Activated CD4-positive, alpha-beta memory T cell treated with anti-CD3 and anti-CD28 coated beads, Interleukin-2, amount 10 ng/mL, durations not matched to agents 7 days and 5 days (primary cell): ENCODE measurements at regions not wholly inside any gene's neighbourhood (a gene's known extent, or its start where the extent isn't known, plus 50 kb on each side); places are given as distances from the start of the nearest gene placed in this dataset.

ENCODE experiments used
- CTCF ChIA-PET: fragments of 350-600 bp; sonication (Branson Sonifier 250); formaldehyde crosslinking; loops from one replicate; lab custom pipeline; 2021; ENCODE audit warnings: antibody characterized with exemption, inconsistent platforms; lab: Charles Lee
- POLR2A ChIA-PET: fragments of 350-600 bp; sonication (Branson Sonifier 250); formaldehyde crosslinking; loops from one replicate; lab custom pipeline; 2021; ENCODE audit warnings: antibody characterized with exemption; lab: Charles Lee
- DNase-seq: peaks from one replicate; pipeline ENCODE4 v3.0.0-alpha.2; 2020
- H3K27ac Mint-ChIP-seq: one replicate; pipeline ENCODE4 v1.8.0; 2021; ENCODE audit warnings: mild to moderate bottlenecking, mixed read lengths
- H3K27me3 Mint-ChIP-seq: one replicate; pipeline ENCODE4 v1.8.0; 2021; ENCODE audit warnings: mixed read lengths
- H3K36me3 Mint-ChIP-seq: one replicate; pipeline ENCODE4 v1.8.0; 2021; ENCODE audit warnings: low read depth, mixed read lengths
- H3K4me1 Mint-ChIP-seq: one replicate; pipeline ENCODE4 v1.8.0; 2021; ENCODE audit warnings: mixed read lengths
- H3K4me3 Mint-ChIP-seq: one replicate; pipeline ENCODE4 v1.8.0; 2021; ENCODE audit warnings: mild to moderate bottlenecking, mixed read lengths
- H3K9me3 Mint-ChIP-seq: one replicate; pipeline ENCODE4 v1.8.0; 2021; ENCODE audit warnings: mixed read lengths

DNA sequence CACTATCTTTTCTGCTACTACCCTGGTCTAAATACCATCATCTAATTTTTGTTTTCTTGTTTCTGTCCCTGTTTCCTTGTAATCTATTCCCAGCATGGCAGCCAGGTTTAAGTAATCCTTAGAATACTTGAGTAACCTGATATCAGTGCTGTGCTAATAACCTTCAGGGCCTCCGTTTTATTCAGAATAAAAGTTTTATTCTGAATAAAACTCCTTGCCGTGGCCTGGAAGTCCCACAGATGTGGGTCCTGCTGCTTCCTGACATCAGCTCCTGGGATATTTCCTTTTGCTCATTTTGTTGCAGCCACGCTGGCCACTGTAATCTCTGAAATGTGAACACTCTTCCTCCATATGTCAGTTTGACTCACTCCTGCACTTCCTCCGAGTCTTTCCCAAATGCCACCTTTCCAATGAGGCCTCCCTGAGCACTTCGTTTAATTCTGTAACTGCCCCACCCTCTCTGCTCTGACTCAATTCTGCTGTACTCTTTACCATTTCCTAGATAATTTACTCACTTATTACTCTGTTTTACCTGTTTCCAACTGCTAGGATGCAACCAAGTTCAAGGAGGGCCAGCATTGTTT lies 114.0 kb upstream of the FOXA2 start:
- peaks cover 3% of the 10 kb centered on the region for H3K9me3 Mint-ChIP-seq
- H3K27ac Mint-ChIP-seq = no peak overlapping the region
- CTCF ChIA-PET = no interaction called here
- no peak for DNase-seq
- H3K36me3 Mint-ChIP-seq = no peaks in the 10 kb centered on the region
- H3K4me3 Mint-ChIP-seq = no peak overlapping the region
- POLR2A ChIA-PET = no interaction called here
- H3K27me3 Mint-ChIP-seq = no peaks in the 10 kb centered on the region
- no peaks in the 10 kb centered on the region for H3K4me1 Mint-ChIP-seq

DNA sequence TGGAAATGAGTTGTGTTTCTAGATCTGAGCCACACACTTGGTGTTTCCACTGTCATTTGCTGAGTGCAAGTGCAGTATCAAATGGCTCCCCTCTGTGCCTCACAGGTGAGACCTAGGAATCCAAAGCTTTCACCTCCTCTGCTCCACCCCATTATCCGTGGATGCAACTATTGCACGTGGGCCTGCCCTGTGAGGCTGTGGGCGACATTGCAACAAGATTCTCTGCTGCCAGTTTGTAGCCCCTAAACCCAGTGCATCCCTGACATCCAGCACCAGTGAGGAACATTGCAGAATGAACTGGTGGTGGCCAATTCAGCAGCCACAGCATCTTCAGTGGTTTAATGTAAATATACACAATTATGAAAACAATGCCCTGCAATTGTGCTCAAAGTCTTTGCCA lies 115.0 kb upstream of the FOXA2 start:
- H3K9me3 Mint-ChIP-seq = peaks cover 3% of the 10 kb centered on the region
- DNase-seq = no peak
- no peak overlapping the region for H3K27ac Mint-ChIP-seq
- POLR2A ChIA-PET = no interaction called here
- no peaks in the 10 kb centered on the region for H3K36me3 Mint-ChIP-seq
- H3K4me1 Mint-ChIP-seq = no peaks in the 10 kb centered on the region
- CTCF ChIA-PET = interaction anchor here (2.3 kb wide), 1 partner anchor 7 kb away, joined by 13 read pairs; no protein-coding TSS in a partner anchor
- H3K27me3 Mint-ChIP-seq = no peaks in the 10 kb centered on the region
- H3K4me3 Mint-ChIP-seq = no peak overlapping the region

DNA sequence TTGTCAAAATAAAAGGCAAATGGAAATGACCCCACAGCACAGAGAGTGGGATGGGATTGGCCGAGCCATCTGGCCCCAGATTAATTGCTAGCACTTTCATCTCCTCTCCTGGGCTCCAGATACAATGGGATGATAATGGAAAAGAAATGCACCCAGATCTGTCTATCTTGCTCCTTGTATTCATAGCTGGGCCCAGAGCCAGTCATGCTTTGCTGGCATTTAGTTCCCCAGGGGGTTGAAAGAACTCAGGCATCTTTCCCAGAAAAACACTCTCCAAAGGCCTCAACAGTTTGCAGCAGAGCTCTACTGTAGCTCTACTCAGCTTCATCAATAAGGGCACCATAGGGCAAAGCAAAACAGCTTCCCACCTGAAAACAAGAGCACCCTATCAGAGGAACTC lies 116.0 kb upstream of the FOXA2 start:
- no peak overlapping the region for H3K27ac Mint-ChIP-seq
- ChIA-PET POLR2A (no interaction called here), CTCF (interaction anchor here (0.6 to 2.3 kb wide), 3 partner anchors 8 to 1862 kb away, joined by 3 to 13 read pairs (median 5); no protein-coding TSS in a partner anchor)

DNA sequence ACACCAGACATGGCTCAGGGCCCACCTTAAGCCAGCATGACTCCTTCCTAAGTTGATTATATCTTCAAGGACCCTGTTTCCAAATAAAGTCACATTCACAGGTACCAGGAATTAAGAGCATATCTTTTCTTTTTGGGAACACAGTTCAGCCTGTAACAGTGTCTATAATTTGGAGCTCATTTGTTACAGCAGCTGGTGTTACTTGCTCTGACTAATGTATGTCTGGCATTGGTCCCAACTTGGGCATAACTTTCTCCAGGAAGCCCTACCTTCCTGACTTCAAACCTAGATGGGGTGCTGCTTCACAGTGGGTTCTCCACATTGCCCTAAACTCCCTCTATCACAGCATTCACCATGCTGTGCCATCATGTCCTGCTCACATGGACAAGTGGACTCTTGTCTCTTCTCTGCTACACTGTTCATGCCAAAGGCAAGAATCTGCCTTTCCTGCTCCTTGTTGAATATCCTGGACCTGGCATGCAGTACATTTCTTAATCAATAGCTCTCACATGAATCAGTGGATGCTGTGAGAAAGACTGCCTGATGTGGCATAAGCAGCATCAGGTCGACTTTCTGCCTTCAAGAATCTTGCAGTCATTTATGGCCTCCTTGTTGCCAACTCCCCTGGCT lies 117.4 kb upstream of the FOXA2 start:
- peaks cover 3% of the 10 kb centered on the region for H3K9me3 Mint-ChIP-seq
- H3K4me3 Mint-ChIP-seq = no peak overlapping the region
- CTCF ChIA-PET = interaction anchor here (2.3 kb wide), 1 partner anchor 10 kb away, joined by 13 read pairs; no protein-coding TSS in a partner anchor
- no peak for DNase-seq
- H3K27me3 Mint-ChIP-seq = no peaks in the 10 kb centered on the region
- POLR2A ChIA-PET = no interaction called here
- no peaks in the 10 kb centered on the region for H3K36me3 Mint-ChIP-seq
- H3K4me1 Mint-ChIP-seq = no peaks in the 10 kb centered on the region
- no peak overlapping the region for H3K27ac Mint-ChIP-seq

More for the DNA sequence above, 116.0 kb upstream of the FOXA2 start:
- Mint-ChIP-seq H3K4me1 (no peaks in the 10 kb centered on the region), H3K9me3 (peaks cover 3% of the 10 kb centered on the region), H3K4me3 (no peak overlapping the region), H3K36me3 (no peaks in the 10 kb centered on the region), H3K27me3 (no peaks in the 10 kb centered on the region)
- no peak for DNase-seq

GRCh38 chr20:22703843-22704242 lies 119.5 kb upstream of the FOXA2 start:
- no peaks in the 10 kb centered on the region for H3K4me1 Mint-ChIP-seq
- POLR2A ChIA-PET = no interaction called here
- no peaks in the 10 kb centered on the region for H3K36me3 Mint-ChIP-seq
- H3K4me3 Mint-ChIP-seq = no peak overlapping the region
- CTCF ChIA-PET = no interaction called here
- no peaks in the 10 kb centered on the region for H3K27me3 Mint-ChIP-seq
- peaks cover 3% of the 10 kb centered on the region for H3K9me3 Mint-ChIP-seq
- no peak for DNase-seq
- no peak overlapping the region for H3K27ac Mint-ChIP-seq

GRCh38 chr20:22711971-22712755 lies 127.8 kb upstream of the FOXA2 start:
- ChIA-PET CTCF (interaction anchor here (1.9 kb wide), 1 partner anchor 20 kb away, joined by 4 read pairs; no protein-coding TSS in a partner anchor), POLR2A (no interaction called here)
- Mint-ChIP-seq H3K27me3 (no peaks in the 10 kb centered on the region), H3K36me3 (no peaks in the 10 kb centered on the region), H3K4me1 (no peaks in the 10 kb centered on the region), H3K9me3 (no peaks in the 10 kb centered on the region), H3K4me3 (no peak overlapping the region), H3K27ac (no peak overlapping the region)
- no peak for DNase-seq

DNA sequence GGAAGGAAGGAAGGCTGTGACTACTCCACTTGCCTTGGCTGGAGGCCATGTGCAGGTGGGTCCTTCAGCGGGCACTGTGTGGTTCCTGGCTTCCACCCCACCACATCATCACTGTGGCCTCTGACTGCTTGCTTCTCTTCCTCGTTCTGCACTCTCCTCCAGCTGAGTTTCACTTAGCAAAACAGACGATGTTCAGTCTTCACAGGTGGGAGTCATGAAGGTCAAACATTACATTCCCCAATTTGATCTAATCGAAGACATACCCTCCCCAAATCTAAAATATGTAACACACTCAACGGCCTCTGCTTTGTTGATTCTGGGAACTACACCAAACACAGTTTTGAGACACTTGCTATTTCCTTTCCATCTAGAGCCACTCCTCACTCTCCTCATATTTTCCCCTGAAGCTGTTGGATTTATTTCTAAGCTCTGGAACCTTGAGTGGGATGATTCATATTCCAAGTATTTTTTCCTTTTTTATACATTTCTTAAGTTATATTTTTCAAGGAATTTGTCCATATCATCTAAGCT lies 132.5 kb upstream of the FOXA2 start:
- Mint-ChIP-seq H3K4me3 (no peak overlapping the region), H3K36me3 (no peaks in the 10 kb centered on the region), H3K27ac (no peak overlapping the region), H3K27me3 (no peaks in the 10 kb centered on the region), H3K4me1 (no peaks in the 10 kb centered on the region), H3K9me3 (no peaks in the 10 kb centered on the region)
- POLR2A ChIA-PET = no interaction called here
- DNase-seq = no peak
- CTCF ChIA-PET = no interaction called here

- Mint-ChIP-seq H3K27me3 (no peaks in the 10 kb centered on the region), H3K4me1 (no peaks in the 10 kb centered on the region), H3K36me3 (no peaks in the 10 kb centered on the region), H3K9me3 (no peaks in the 10 kb centered on the region), H3K4me3 (no peak overlapping the region), H3K27ac (no peak overlapping the region)
- DNase-seq = no peak
- POLR2A ChIA-PET = no interaction called here
- CTCF ChIA-PET = interaction anchor here (1.5 kb wide), 1 partner anchor 26 kb away, joined by 4 read pairs; no protein-coding TSS in a partner anchor
Measured at GRCh38 chr20:22717466-22717865, 133.1 kb upstream of the FOXA2 start.

DNA sequence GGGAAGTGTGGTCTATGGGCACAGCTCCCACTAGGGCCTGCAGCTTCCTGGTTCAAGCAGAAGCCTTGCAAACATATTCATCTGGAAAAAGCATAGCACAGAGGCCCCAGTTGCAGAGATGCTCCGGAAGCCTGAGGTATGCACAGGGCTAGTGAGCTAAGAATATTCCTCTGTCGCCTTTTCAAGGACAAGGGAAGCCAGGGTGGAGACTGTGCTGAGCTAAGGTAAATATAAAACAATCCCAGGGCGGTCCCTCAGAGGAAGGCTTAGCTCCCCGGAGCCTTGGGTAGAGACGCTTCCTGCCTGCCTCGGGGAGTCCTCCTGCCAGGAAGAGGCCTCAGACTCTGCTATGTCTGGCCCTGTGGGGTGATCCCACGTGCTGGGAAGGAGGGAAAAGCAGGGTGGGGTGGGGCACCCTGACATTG lies 134.8 kb upstream of the FOXA2 start:
- no peaks in the 10 kb centered on the region for H3K4me1 Mint-ChIP-seq
- POLR2A ChIA-PET = no interaction called here
- H3K9me3 Mint-ChIP-seq = no peaks in the 10 kb centered on the region
- no peak overlapping the region for H3K4me3 Mint-ChIP-seq
- CTCF ChIA-PET = no interaction called here
- DNase-seq = no peak
- H3K27me3 Mint-ChIP-seq = no peaks in the 10 kb centered on the region
- H3K27ac Mint-ChIP-seq = no peak overlapping the region
- H3K36me3 Mint-ChIP-seq = no peaks in the 10 kb centered on the region

DNA sequence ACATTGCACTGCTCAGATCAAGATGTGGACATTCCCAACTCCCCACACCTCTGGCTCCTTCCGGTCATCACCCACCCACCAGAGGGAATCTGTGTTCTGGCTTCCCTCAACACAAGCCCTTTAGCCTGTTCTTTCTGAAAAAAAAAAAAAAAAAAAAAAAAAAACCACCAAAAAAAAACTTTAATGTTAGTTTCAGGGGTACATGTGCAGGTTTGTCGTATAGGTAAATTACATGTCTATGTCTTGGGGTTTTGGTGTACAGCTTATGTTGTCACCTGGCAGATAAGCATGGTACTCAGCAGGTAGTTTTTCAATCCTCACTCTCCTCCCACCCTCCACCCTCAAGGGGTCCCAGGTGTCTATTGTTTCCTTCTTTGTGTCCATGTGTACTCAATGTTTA lies 135.8 kb upstream of the FOXA2 start:
- no peak for DNase-seq
- ChIA-PET CTCF (interaction anchor here (0.7 kb wide), 1 partner anchor 42 kb away, joined by 4 read pairs; no protein-coding TSS in a partner anchor), POLR2A (no interaction called here)
- Mint-ChIP-seq H3K36me3 (no peaks in the 10 kb centered on the region), H3K27ac (no peak overlapping the region), H3K4me3 (no peak overlapping the region), H3K4me1 (no peaks in the 10 kb centered on the region), H3K9me3 (no peaks in the 10 kb centered on the region), H3K27me3 (no peaks in the 10 kb centered on the region)

- Mint-ChIP-seq H3K9me3 (no peaks in the 10 kb centered on the region), H3K27ac (no peak overlapping the region), H3K4me3 (no peak overlapping the region), H3K27me3 (no peaks in the 10 kb centered on the region), H3K4me1 (no peaks in the 10 kb centered on the region), H3K36me3 (no peaks in the 10 kb centered on the region)
- ChIA-PET CTCF (no interaction called here), POLR2A (no interaction called here)
- DNase-seq = no peak
Measured at GRCh38 chr20:22722811-22723210, 138.4 kb upstream of the FOXA2 start.

- no peak overlapping the region for H3K4me3 Mint-ChIP-seq
- no peaks in the 10 kb centered on the region for H3K36me3 Mint-ChIP-seq
- no peak overlapping the region for H3K27ac Mint-ChIP-seq
- H3K27me3 Mint-ChIP-seq = no peaks in the 10 kb centered on the region
- DNase-seq = no peak
- no peaks in the 10 kb centered on the region for H3K4me1 Mint-ChIP-seq
- ChIA-PET CTCF (no interaction called here), POLR2A (no interaction called here)
- no peaks in the 10 kb centered on the region for H3K9me3 Mint-ChIP-seq
Measured at GRCh38 chr20:22723659-22724058, 139.3 kb upstream of the FOXA2 start.

DNA sequence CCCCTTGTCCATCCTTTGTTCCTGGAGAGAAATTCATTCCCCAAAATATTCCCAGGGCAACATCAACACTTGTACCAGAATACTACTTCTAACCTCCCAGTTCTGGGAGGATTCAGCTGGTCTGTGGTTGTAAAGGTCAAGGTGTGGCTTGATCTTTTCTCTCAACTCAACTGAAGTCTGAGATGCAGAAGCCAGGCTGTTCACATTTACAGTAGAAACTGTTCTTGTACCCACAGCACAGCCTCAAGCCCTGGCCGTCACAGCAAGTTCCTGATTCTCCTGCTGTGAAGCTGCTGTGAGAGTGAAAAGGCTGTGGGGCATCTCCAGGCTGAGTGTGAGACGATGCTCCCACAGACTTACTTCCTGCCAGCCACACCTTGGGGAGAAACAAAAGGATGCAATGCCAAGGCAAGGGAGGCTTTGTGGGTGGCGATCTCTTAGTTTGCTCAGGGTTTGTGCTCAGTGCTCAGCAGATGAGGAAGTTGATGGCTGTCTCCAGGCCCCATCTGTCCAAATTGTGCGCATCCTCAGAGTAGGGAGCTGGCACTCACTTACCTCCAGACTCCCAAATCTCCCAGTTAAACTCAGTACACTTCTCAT lies 143.9 kb upstream of the FOXA2 start:
- ChIA-PET CTCF (no interaction called here), POLR2A (no interaction called here)
- Mint-ChIP-seq H3K4me3 (no peak overlapping the region), H3K27ac (no peak overlapping the region), H3K9me3 (no peaks in the 10 kb centered on the region), H3K36me3 (no peaks in the 10 kb centered on the region), H3K27me3 (no peaks in the 10 kb centered on the region), H3K4me1 (no peaks in the 10 kb centered on the region)
- no peak for DNase-seq
